ENCODE measurements at regions not wholly inside any gene's neighbourhood (a gene's known extent, or its start where the extent isn't known, plus 50 kb on each side); places are given as distances from the start of the nearest gene placed in this dataset.

GRCh38 chr13:47461816-47462215 lies 539.3 kb downstream of the SUCLA2 start:
- Histone ChIP-seq H3K4me1 (ENCODE audit: control insufficient read depth, extremely low read depth, insufficient read depth, low read length) (no peaks in the 10 kb centered on the region), H2AFZ (ENCODE audit: control insufficient read depth, low read length) (no peak overlapping the region), H3K79me2 (ENCODE audit: control insufficient read depth, insufficient read depth, low read length) (no peaks in the 10 kb centered on the region), H3K9me3 (ENCODE audit: control insufficient read depth, low read depth, low read length) (no peaks in the 10 kb centered on the region), H3K36me3 (ENCODE audit: control insufficient read depth in 2 of 2, extremely low read depth in 1 of 2, insufficient read depth in 2 of 2, low read length in 2 of 2) (no peaks in the 10 kb centered on the region), H3K27me3 (ENCODE audit: control insufficient read depth, extremely low read depth, insufficient read depth, low read length) (no peaks in the 10 kb centered on the region), H3K9ac (ENCODE audit: control insufficient read depth, extremely low read depth, insufficient read depth, low read length) (no peak overlapping the region), H3K4me2 (ENCODE audit: control insufficient read depth, extremely low read depth, insufficient read depth, low read depth, low read length) (no peak overlapping the region), H3K4me3 (ENCODE audit: control insufficient read depth in 2 of 3, extremely low read depth in 1 of 3, insufficient read depth in 2 of 3, low read depth in 1 of 3, low read length in 3 of 3) (no peak overlapping the region), H3K27ac (ENCODE audit: control insufficient read depth, insufficient read depth, low read length) (no peak overlapping the region), H3K9me1 (ENCODE audit: control insufficient read depth, extremely low read depth, insufficient read depth, low read length) (no peaks in the 10 kb centered on the region), H4K20me1 (ENCODE audit: control insufficient read depth, extremely low read depth, insufficient read depth, low read length) (no peaks in the 10 kb centered on the region)
- dilution Hi-C loops (cut with MboI; ENCODE audit: extremely low pct_ligation_motif_present, low sequenced_read_pairs) = no loop called here
- FAIRE-seq = no peak
- no peak for TF ChIP-seq CTCF (optimal IDR thresholded peaks at IDR 0.05 in 1 of 3, IDR thresholded peaks at IDR 0.05 in 1 of 3, conservative IDR thresholded peaks at IDR 0.05 in 1 of 3; ENCODE audit: extremely low read depth in 1 of 3, insufficient read depth in 2 of 3, low read length in 3 of 3)
- no peak for TF ChIP-seq EZH2 (IDR thresholded peaks at IDR 0.05; ENCODE audit: low read length)
- no peak for DNase-seq (ENCODE audit: low read depth, low spot score)

GRCh38 chr13:47459512-47459911 lies 541.6 kb downstream of the SUCLA2 start:
- no peaks in the 10 kb centered on the region for H3K9me3 ChIP-seq (ENCODE audit: control insufficient read depth, low read depth, low read length)

More at GRCh38 chr13:47459512-47459911, 541.6 kb downstream of the SUCLA2 start:
- Histone ChIP-seq H3K4me1 (ENCODE audit: control insufficient read depth, extremely low read depth, insufficient read depth, low read length) (no peaks in the 10 kb centered on the region), H3K79me2 (ENCODE audit: control insufficient read depth, insufficient read depth, low read length) (no peaks in the 10 kb centered on the region), H3K9me1 (ENCODE audit: control insufficient read depth, extremely low read depth, insufficient read depth, low read length) (no peaks in the 10 kb centered on the region), H3K27ac (ENCODE audit: control insufficient read depth, insufficient read depth, low read length) (no peak overlapping the region), H3K4me3 (ENCODE audit: control insufficient read depth in 2 of 3, extremely low read depth in 1 of 3, insufficient read depth in 2 of 3, low read depth in 1 of 3, low read length in 3 of 3) (no peak overlapping the region), H3K27me3 (ENCODE audit: control insufficient read depth, extremely low read depth, insufficient read depth, low read length) (no peaks in the 10 kb centered on the region), H2AFZ (ENCODE audit: control insufficient read depth, low read length) (no peak overlapping the region), H4K20me1 (ENCODE audit: control insufficient read depth, extremely low read depth, insufficient read depth, low read length) (no peaks in the 10 kb centered on the region), H3K36me3 (ENCODE audit: control insufficient read depth in 2 of 2, extremely low read depth in 1 of 2, insufficient read depth in 2 of 2, low read length in 2 of 2) (no peaks in the 10 kb centered on the region), H3K9ac (ENCODE audit: control insufficient read depth, extremely low read depth, insufficient read depth, low read length) (no peak overlapping the region), H3K4me2 (ENCODE audit: control insufficient read depth, extremely low read depth, insufficient read depth, low read depth, low read length) (no peak overlapping the region)
- FAIRE-seq (no peak), DNase-seq (ENCODE audit: low read depth, low spot score) (no peak)
- TF ChIP-seq EZH2 (IDR thresholded peaks at IDR 0.05; ENCODE audit: low read length) = no peak
- TF ChIP-seq CTCF (optimal IDR thresholded peaks at IDR 0.05 in 1 of 3, IDR thresholded peaks at IDR 0.05 in 1 of 3, conservative IDR thresholded peaks at IDR 0.05 in 1 of 3; ENCODE audit: extremely low read depth in 1 of 3, insufficient read depth in 2 of 3, low read length in 3 of 3) = peak in 1 of 3 experiments; percentile 16
- dilution Hi-C loops (cut with MboI; ENCODE audit: extremely low pct_ligation_motif_present, low sequenced_read_pairs) = no loop called here
